ENCODE measurements at regions not wholly inside any gene's neighbourhood (a gene's known extent, or its start where the extent isn't known, plus 50 kb on each side); places are given as distances from the start of the nearest gene placed in this dataset.

DNA sequence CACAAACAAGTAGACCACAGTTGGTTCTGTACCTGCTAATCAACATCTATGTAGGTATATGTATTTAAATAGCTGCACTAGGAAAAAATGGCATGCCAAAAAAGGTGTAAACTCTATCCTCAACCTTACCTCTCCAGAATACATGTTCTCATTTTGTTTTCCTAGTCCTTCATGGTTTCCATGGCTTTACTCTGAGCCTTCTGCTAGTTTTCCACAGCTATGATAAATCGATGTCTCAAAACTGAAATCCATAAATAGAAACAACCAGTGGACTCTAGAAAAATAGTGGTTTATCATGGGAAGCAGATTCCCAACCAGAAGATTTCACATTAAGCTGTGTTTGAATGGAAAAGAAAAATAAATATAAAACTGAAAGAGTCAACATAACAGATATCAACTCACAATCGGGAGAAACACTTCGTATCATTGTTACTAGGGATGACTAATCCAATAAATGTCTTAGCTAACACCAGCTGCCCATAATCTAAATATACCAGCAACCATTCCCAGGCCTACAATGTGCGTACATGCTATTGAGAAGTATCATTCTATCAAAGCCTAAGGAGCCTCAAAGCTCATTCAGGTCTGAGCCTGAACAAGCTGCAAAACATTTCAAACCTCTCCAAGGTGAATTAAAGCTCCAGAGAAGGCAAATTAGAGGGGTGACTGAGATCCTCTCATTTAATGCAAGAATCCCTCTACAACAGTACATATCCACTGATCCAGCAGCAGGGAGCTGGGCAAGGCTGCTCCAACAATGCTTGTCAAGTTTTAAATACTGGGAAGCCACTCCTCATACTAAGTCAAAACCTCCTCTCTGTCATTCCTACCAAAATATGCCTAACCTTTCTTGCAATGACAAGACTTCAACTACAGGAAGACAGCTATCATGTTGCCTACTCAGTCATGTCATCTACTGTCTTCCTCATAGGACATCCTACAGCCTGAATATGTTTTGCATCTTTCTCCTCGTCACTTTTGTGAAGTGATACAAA lies 90.2 kb downstream of the KCTD12 start:
- TF ChIP-seq, protein P1, sequence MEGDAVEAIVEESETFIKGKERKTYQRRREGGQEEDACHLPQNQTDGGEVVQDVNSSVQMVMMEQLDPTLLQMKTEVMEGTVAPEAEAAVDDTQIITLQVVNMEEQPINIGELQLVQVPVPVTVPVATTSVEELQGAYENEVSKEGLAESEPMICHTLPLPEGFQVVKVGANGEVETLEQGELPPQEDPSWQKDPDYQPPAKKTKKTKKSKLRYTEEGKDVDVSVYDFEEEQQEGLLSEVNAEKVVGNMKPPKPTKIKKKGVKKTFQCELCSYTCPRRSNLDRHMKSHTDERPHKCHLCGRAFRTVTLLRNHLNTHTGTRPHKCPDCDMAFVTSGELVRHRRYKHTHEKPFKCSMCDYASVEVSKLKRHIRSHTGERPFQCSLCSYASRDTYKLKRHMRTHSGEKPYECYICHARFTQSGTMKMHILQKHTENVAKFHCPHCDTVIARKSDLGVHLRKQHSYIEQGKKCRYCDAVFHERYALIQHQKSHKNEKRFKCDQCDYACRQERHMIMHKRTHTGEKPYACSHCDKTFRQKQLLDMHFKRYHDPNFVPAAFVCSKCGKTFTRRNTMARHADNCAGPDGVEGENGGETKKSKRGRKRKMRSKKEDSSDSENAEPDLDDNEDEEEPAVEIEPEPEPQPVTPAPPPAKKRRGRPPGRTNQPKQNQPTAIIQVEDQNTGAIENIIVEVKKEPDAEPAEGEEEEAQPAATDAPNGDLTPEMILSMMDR (IDR thresholded peaks at IDR 0.05; ENCODE audit: low read depth, low read length, missing input control): no peak
- TF ChIP-seq YY1 (IDR thresholded peaks at IDR 0.05): no peak
- TF ChIP-seq EGR1 (IDR thresholded peaks at IDR 0.05; ENCODE audit: low read depth in 2 of 2): no peak
- TF ChIP-seq SP1 (IDR thresholded peaks at IDR 0.05): no peak
- no peak for TF ChIP-seq GABPA (IDR thresholded peaks at IDR 0.05 in 1 of 2, conservative IDR thresholded peaks at IDR 0.05 in 1 of 2)
- no peak for TF ChIP-seq JUND (IDR thresholded peaks at IDR 0.05)
- TF ChIP-seq TAF1 (conservative IDR thresholded peaks at IDR 0.05): no peak
- no peak for TF ChIP-seq REST (IDR thresholded peaks at IDR 0.05)
- no peak for TF ChIP-seq FOXA1 (IDR thresholded peaks at IDR 0.05)
- TF ChIP-seq ATF3 (IDR thresholded peaks at IDR 0.05): no peak
- no peak for TF ChIP-seq RAD21 (IDR thresholded peaks at IDR 0.05)
- no peak for TF ChIP-seq ZBTB33 (IDR thresholded peaks at IDR 0.05)
- TF ChIP-seq RXRA (IDR thresholded peaks at IDR 0.05): no peak
- no peak for TF ChIP-seq HNF4A (conservative IDR thresholded peaks at IDR 0.05)

Measured in liver (tissue), 3 donors.